PFSK-1 (cell line): ENCODE measurements at regions not wholly inside any gene's neighbourhood (a gene's known extent, or its start where the extent isn't known, plus 50 kb on each side); places are given as distances from the start of the nearest gene placed in this dataset.

Experiments
- FOXP2 ChIP-seq: optimal IDR thresholded peaks from 2 replicates; pipeline ENCODE3; 2011; ENCODE audit warnings: borderline replicate concordance, control low read depth, inconsistent platforms; ENCODE audit not compliant: insufficient read depth; ENCODE audit errors: extremely low read length, extremely low read depth
- POLR2AphosphoS5 ChIP-seq: IDR thresholded peaks from 2 replicates; pipeline ENCODE4 v1.6.1; 2012; ENCODE audit warnings: low read depth, mild to moderate bottlenecking, control low read depth, low read length, moderate library complexity
- SIN3A ChIP-seq: IDR thresholded peaks from 2 replicates; pipeline ENCODE4 v1.6.1; 2012; ENCODE audit warnings: mild to moderate bottlenecking, low read length, moderate library complexity, borderline replicate concordance; ENCODE audit not compliant: insufficient read depth
- TAF1 ChIP-seq: IDR thresholded peaks from 2 replicates; pipeline ENCODE4 v1.6.1; 2012; ENCODE audit warnings: low read length, control low read depth, borderline replicate concordance; ENCODE audit not compliant: insufficient read depth
- TF ChIP-seq, protein P1 (sequence below), 2 experiments: IDR thresholded peaks; 2 replicates each; pipeline versions ENCODE4 v1.6.1 to v1.8.0; 2011 to 2012; ENCODE audit warnings: low read depth in 2 of 2, low read length in 2 of 2, control low read depth in 1 of 2, inconsistent platforms in 1 of 2, mild to moderate bottlenecking in 1 of 2, moderate library complexity in 1 of 2; ENCODE audit not compliant: insufficient read depth in 1 of 2

DNA sequence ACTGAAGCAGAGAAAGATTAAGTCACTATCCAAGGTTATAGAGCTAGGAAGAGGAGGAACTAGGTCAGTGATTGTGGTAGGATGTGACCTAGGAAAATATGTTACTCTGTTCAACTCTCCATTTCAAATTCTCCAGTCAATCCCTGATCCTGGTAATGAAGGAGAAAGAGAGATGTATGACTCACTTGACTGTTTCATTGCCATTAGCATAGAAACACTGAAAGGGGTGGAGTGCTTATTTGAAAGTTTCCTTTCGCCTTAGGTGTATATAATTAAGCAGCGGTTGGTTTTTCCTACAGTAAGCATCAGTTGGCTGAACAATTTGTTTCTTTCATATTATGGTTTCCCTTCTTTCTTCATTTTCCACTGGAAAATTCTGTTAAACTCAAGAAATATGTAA is 198.1 kb upstream of the CSNK1A1L start:
- TF ChIP-seq POLR2AphosphoS5 (no peak), FOXP2 (no peak), SIN3A (no peak), TAF1 (no peak)
- TF ChIP-seq, protein P1, sequence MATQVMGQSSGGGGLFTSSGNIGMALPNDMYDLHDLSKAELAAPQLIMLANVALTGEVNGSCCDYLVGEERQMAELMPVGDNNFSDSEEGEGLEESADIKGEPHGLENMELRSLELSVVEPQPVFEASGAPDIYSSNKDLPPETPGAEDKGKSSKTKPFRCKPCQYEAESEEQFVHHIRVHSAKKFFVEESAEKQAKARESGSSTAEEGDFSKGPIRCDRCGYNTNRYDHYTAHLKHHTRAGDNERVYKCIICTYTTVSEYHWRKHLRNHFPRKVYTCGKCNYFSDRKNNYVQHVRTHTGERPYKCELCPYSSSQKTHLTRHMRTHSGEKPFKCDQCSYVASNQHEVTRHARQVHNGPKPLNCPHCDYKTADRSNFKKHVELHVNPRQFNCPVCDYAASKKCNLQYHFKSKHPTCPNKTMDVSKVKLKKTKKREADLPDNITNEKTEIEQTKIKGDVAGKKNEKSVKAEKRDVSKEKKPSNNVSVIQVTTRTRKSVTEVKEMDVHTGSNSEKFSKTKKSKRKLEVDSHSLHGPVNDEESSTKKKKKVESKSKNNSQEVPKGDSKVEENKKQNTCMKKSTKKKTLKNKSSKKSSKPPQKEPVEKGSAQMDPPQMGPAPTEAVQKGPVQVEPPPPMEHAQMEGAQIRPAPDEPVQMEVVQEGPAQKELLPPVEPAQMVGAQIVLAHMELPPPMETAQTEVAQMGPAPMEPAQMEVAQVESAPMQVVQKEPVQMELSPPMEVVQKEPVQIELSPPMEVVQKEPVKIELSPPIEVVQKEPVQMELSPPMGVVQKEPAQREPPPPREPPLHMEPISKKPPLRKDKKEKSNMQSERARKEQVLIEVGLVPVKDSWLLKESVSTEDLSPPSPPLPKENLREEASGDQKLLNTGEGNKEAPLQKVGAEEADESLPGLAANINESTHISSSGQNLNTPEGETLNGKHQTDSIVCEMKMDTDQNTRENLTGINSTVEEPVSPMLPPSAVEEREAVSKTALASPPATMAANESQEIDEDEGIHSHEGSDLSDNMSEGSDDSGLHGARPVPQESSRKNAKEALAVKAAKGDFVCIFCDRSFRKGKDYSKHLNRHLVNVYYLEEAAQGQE (IDR thresholded peaks at IDR 0.05; ENCODE audit: insufficient read depth in 1 of 2, low read depth in 2 of 2, low read length in 2 of 2), result no peak

DNA sequence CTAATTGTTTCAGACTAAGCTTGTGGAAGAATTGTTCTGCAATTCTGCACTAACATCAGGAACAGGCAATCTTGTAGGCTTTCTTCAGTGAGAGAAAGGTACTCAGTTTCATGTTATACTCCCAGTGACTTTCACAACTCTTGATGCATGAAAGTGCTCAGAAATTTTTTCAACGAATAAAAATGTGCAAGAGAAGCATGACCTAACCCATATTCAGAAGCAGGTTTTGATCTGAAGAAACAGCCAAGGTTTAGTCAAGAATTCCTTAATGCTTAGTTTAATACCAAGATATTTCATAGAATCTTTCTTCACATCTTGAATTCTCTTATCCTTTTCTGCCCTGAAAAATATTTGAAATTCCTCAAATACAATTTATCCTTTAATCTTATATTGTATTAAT is 197.2 kb upstream of the CSNK1A1L start:
- no peak for TF ChIP-seq TAF1
- no peak for TF ChIP-seq SIN3A
- TF ChIP-seq, protein P1 (IDR thresholded peaks at IDR 0.05; ENCODE audit: insufficient read depth in 1 of 2, low read depth in 2 of 2, low read length in 2 of 2), result no peak
- TF ChIP-seq FOXP2, result no peak
- no peak for TF ChIP-seq POLR2AphosphoS5

DNA sequence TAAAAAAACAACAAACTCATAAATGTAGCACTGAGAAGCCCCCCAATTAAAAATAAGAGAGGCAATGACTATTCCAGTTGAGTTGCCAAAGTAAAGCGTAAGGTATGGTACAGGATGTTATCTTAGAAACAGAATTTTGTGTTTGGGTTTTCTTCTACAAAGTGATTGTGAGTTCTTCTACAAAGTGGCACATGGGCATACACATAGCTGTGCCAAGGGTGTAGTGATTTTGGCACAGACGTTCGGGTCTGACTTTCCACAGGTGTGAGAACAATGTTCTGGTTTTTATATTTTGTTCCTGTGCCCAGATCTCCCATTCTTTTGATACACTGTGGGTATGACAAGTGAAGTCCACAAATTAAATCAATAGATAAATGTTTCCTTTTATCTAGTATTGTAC is 190.1 kb upstream of the CSNK1A1L start:
- TF ChIP-seq SIN3A, result no peak
- no peak for TF ChIP-seq POLR2AphosphoS5
- no peak for TF ChIP-seq TAF1
- TF ChIP-seq, protein P1 (IDR thresholded peaks at IDR 0.05; ENCODE audit: insufficient read depth in 1 of 2, low read depth in 2 of 2, low read length in 2 of 2), result no peak
- TF ChIP-seq FOXP2, result no peak

DNA sequence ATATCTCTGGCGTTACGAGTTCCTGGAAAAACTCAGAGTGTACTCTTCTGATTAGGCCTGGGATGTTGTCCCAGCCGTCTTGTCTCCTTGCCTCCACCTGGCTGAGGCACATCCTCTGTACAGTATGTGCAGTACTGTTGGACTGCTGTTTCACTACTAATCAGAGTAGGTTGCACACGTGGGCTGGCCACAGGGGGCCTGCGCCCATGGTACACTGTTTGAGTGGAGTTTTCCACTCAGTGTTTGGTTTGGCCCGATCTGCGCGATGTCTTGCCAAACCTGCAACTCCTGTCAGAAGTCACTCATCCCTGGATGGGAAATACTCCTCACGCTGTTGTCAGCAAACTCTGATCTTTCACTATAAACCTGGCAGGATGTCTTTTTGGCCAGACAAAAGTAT is 189.6 kb upstream of the CSNK1A1L start:
- TF ChIP-seq SIN3A, result no peak
- no peak for TF ChIP-seq TAF1
- TF ChIP-seq, protein P1 (IDR thresholded peaks at IDR 0.05; ENCODE audit: insufficient read depth in 1 of 2, low read depth in 2 of 2, low read length in 2 of 2), result no peak
- no peak for TF ChIP-seq FOXP2
- TF ChIP-seq POLR2AphosphoS5, result no peak

DNA sequence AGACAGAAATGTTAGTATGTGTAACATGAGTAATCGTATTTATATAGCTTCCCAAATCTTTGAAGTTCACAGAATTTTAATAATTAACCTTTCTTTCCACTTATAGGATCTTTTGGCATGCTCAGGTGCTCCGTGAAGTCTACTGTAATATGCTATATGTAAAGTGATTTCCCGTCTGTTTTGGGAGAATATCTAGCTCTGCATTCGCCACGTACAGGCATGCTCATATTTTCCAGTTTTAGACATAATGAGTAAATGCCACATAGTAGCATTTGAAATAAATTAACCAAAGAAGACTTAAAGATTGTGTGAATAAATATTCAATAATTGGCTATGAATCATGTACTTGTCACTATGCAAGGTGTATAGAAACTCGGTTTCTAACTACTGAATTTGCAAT is 189.0 kb upstream of the CSNK1A1L start:
- TF ChIP-seq SIN3A (no peak), TAF1 (no peak), POLR2AphosphoS5 (no peak), FOXP2 (no peak)
- TF ChIP-seq, protein P1 (IDR thresholded peaks at IDR 0.05; ENCODE audit: insufficient read depth in 1 of 2, low read depth in 2 of 2, low read length in 2 of 2), result no peak
